ENCODE measurements at regions not wholly inside any gene's neighbourhood (a gene's known extent, or its start where the extent isn't known, plus 50 kb on each side); places are given as distances from the start of the nearest gene placed in this dataset.

DNA sequence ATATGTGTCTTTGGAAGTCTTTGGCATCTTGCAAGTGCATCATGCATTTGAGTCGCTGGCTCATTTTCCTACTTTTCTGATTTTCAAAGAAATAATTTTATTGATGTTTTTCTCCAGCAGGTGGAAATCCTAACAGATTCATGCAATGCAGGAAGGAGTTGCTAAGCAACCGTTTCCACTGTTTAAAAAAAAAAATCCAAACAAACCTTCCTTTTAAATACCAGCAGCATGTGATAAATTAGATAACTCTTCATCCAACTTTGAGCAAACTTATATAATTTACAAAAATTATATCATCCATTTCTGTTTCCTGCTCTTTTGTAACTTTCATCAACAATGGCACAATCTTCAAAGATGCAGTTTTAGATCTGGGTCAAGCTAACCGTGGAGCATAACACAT, 364.1 kb downstream of the MFSD1 start:
- Mint-ChIP-seq H3K36me3 (no peaks in the 10 kb centered on the region), H3K4me3 (no peak overlapping the region), H3K4me1 (no peaks in the 10 kb centered on the region), H3K27ac (no peak overlapping the region), H3K9me3 (no peaks in the 10 kb centered on the region), H3K27me3 (ENCODE audit: low read depth in 2 of 2) (no peaks in the 10 kb centered on the region)
- no peak for TF ChIP-seq CTCF (IDR thresholded peaks at IDR 0.05)
- no peak overlapping the region for H3K27ac ChIP-seq (ENCODE audit: low read length)
- H3K36me3 ChIP-seq (ENCODE audit: control insufficient read depth, insufficient read depth, low read length), result no peaks in the 10 kb centered on the region
- ATAC-seq (no peak), DNase-seq (no peak)
- no peaks in the 10 kb centered on the region for H3K27me3 ChIP-seq (ENCODE audit: control insufficient read depth, insufficient read depth, low read length)
- 58% methylated on average over 3 of the region's 3 CpGs for WGBS (ENCODE audit: insufficient coverage)
- H3K9me3 ChIP-seq (ENCODE audit: control insufficient read depth, insufficient read depth, low read length), result no peaks in the 10 kb centered on the region
- no peaks in the 10 kb centered on the region for H3K4me1 ChIP-seq (ENCODE audit: control insufficient read depth, insufficient read depth, low read length)
- intact Hi-C loops (cut with micrococcal nuclease), result no loop called here
- no peak overlapping the region for H3K4me3 ChIP-seq (ENCODE audit: low read length)

GRCh38 chr3:159166899-159167586, 365.2 kb downstream of the MFSD1 start:
- Mint-ChIP-seq H3K4me1 (no peaks in the 10 kb centered on the region), H3K27ac (no peak overlapping the region), H3K4me3 (no peak overlapping the region), H3K27me3 (ENCODE audit: low read depth in 2 of 2) (no peaks in the 10 kb centered on the region), H3K9me3 (peaks cover 0 to 2% of the 10 kb centered on the region in 2 donors), H3K36me3 (no peaks in the 10 kb centered on the region)
- Histone ChIP-seq H3K4me1 (ENCODE audit: control insufficient read depth, insufficient read depth, low read length) (no peaks in the 10 kb centered on the region), H3K27ac (ENCODE audit: low read length) (no peak overlapping the region), H3K4me3 (ENCODE audit: low read length) (no peak overlapping the region), H3K36me3 (ENCODE audit: control insufficient read depth, insufficient read depth, low read length) (no peaks in the 10 kb centered on the region), H3K27me3 (ENCODE audit: control insufficient read depth, insufficient read depth, low read length) (no peaks in the 10 kb centered on the region), H3K9me3 (ENCODE audit: control insufficient read depth, insufficient read depth, low read length) (no peaks in the 10 kb centered on the region)
- DNase-seq (no peak), ATAC-seq (no peak)
- TF ChIP-seq CTCF (IDR thresholded peaks at IDR 0.05), result no peak
- intact Hi-C loops (cut with micrococcal nuclease), result no loop called here
- WGBS (ENCODE audit: insufficient coverage), result 84% methylated on average over 2 of the region's 2 CpGs

DNA sequence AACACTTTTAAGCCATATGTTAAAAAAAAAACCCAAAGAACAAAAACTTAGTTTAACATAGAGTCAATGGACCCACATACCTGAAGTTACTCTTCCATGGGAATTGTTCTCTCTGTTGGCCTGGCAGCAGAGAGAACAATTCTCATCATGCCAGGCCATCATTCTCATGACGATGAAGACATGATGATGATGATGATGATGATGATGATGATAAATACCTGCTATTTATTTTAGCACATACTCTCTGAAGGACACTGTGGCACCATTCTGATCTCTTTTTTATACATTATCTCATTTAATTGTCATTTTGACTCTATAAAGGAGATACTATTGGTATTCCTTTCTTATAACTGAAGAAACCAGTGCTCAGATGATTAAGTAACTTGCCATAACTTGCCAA, 366.9 kb downstream of the MFSD1 start:
- no peaks in the 10 kb centered on the region for H3K27me3 Mint-ChIP-seq (ENCODE audit: low read depth in 2 of 2)
- Histone ChIP-seq H3K9me3 (ENCODE audit: control insufficient read depth, insufficient read depth, low read length) (no peaks in the 10 kb centered on the region), H3K27me3 (ENCODE audit: control insufficient read depth, insufficient read depth, low read length) (no peaks in the 10 kb centered on the region), H3K4me1 (ENCODE audit: control insufficient read depth, insufficient read depth, low read length) (no peaks in the 10 kb centered on the region), H3K36me3 (ENCODE audit: control insufficient read depth, insufficient read depth, low read length) (no peaks in the 10 kb centered on the region), H3K4me3 (ENCODE audit: low read length) (no peak overlapping the region), H3K27ac (ENCODE audit: low read length) (no peak overlapping the region)
- no peak overlapping the region for H3K4me3 Mint-ChIP-seq
- H3K36me3 Mint-ChIP-seq, result no peaks in the 10 kb centered on the region
- no peak overlapping the region for H3K27ac Mint-ChIP-seq
- WGBS (ENCODE audit: insufficient coverage), result no CpG with 5 or more reads among the region's 1 CpG
- H3K4me1 Mint-ChIP-seq, result no peaks in the 10 kb centered on the region
- no peak for ATAC-seq
- intact Hi-C loops (cut with micrococcal nuclease), result no loop called here
- DNase-seq, result no peak
- H3K9me3 Mint-ChIP-seq, result peaks cover 0 to 2% of the 10 kb centered on the region in 2 donors
- TF ChIP-seq CTCF (IDR thresholded peaks at IDR 0.05), result no peak

- TF ChIP-seq CTCF (IDR thresholded peaks at IDR 0.05), result no peak
- intact Hi-C loops (cut with micrococcal nuclease), result no loop called here
- no peaks in the 10 kb centered on the region for H3K36me3 ChIP-seq (ENCODE audit: control insufficient read depth, insufficient read depth, low read length)
- H3K27me3 ChIP-seq (ENCODE audit: control insufficient read depth, insufficient read depth, low read length), result no peaks in the 10 kb centered on the region
- no peak overlapping the region for H3K4me3 Mint-ChIP-seq
- H3K27me3 Mint-ChIP-seq (ENCODE audit: low read depth in 2 of 2), result no peaks in the 10 kb centered on the region
- H3K27ac Mint-ChIP-seq, result no peak overlapping the region
- peaks cover 0 to 2% of the 10 kb centered on the region in 2 donors for H3K9me3 Mint-ChIP-seq
- no peaks in the 10 kb centered on the region for H3K4me1 ChIP-seq (ENCODE audit: control insufficient read depth, insufficient read depth, low read length)
- DNase-seq (no peak), ATAC-seq (no peak)
- H3K4me1 Mint-ChIP-seq, result no peaks in the 10 kb centered on the region
- H3K36me3 Mint-ChIP-seq, result no peaks in the 10 kb centered on the region
- no peaks in the 10 kb centered on the region for H3K9me3 ChIP-seq (ENCODE audit: control insufficient read depth, insufficient read depth, low read length)
- no peak overlapping the region for H3K27ac ChIP-seq (ENCODE audit: low read length)
- no peak overlapping the region for H3K4me3 ChIP-seq (ENCODE audit: low read length)
Observed at GRCh38 chr3:159169828-159170227, 368.0 kb downstream of the MFSD1 start.

All from natural killer cell (primary cell).